BLaER1 (cell line): ENCODE measurements at regions not wholly inside any gene's neighbourhood (a gene's known extent, or its start where the extent isn't known, plus 50 kb on each side); places are given as distances from the start of the nearest gene placed in this dataset.

Experiments
- H3K27ac ChIP-seq: shearing (Covaris generic); formaldehyde crosslinking; 2 replicates; pipeline ENCODE4 v1.8.1; 2022
- H3K27me3 ChIP-seq: shearing (Covaris generic); formaldehyde crosslinking; 2 replicates; pipeline ENCODE4 v1.8.1; 2022
- H3K36me3 ChIP-seq: shearing (Covaris generic); formaldehyde crosslinking; 2 replicates; pipeline ENCODE4 v1.8.1; 2022
- H3K4me1 ChIP-seq: shearing (Covaris generic); formaldehyde crosslinking; 2 replicates; pipeline ENCODE4 v1.8.1; 2022
- H3K4me2 ChIP-seq: shearing (Covaris generic); formaldehyde crosslinking; 2 replicates; pipeline ENCODE4 v1.8.1; 2022
- H3K4me3 ChIP-seq: shearing (Covaris generic); formaldehyde crosslinking; 2 replicates; pipeline ENCODE4 v1.8.1; 2022
- H3K9ac ChIP-seq: shearing (Covaris generic); formaldehyde crosslinking; 2 replicates; pipeline ENCODE4 v1.8.1; 2022
- H3K9me3 ChIP-seq: shearing (Covaris generic); formaldehyde crosslinking; 2 replicates; pipeline ENCODE4 v1.8.1; 2022
- H4K20me1 ChIP-seq: shearing (Covaris generic); formaldehyde crosslinking; 2 replicates; pipeline ENCODE4 v1.8.1; 2022
- Cebpa-rat ChIP-seq: shearing (Covaris generic); IDR thresholded peaks from 2 replicates; pipeline ENCODE4 v1.8.1; 2022

- H4K20me1 ChIP-seq = no peaks in the 10 kb centered on the region
- H3K4me3 ChIP-seq = no peak overlapping the region
- H3K4me2 ChIP-seq = peak overlapping the region; percentile 67; the same call in 1 of the 2 replicates
- H3K9ac ChIP-seq = no peak overlapping the region
- peaks cover 69% of the 10 kb centered on the region for H3K4me1 ChIP-seq
- no peaks in the 10 kb centered on the region for H3K36me3 ChIP-seq
- H3K27me3 ChIP-seq = no peaks in the 10 kb centered on the region
- H3K27ac ChIP-seq = peak overlapping the region; percentile 74
- H3K9me3 ChIP-seq = peaks cover 20% of the 10 kb centered on the region
- TF ChIP-seq Cebpa-rat = no peak
Measured at GRCh38 chr18:8942909-8943545, 159.5 kb upstream of the NDUFV2 start.

GRCh38 chr18:8943900-8944870, 158.3 kb upstream of the NDUFV2 start:
- no peaks in the 10 kb centered on the region for H4K20me1 ChIP-seq
- peak overlapping the region; percentile 67 for H3K4me2 ChIP-seq
- peaks cover 69% of the 10 kb centered on the region for H3K4me1 ChIP-seq
- H3K27me3 ChIP-seq = no peaks in the 10 kb centered on the region
- peaks cover 20% of the 10 kb centered on the region for H3K9me3 ChIP-seq
- peak overlapping the region; percentile 16; the same call in 1 of the 2 replicates for H3K9ac ChIP-seq
- no peaks in the 10 kb centered on the region for H3K36me3 ChIP-seq
- no peak overlapping the region for H3K4me3 ChIP-seq
- peak overlapping the region; percentile 74 for H3K27ac ChIP-seq
- TF ChIP-seq Cebpa-rat = no peak

DNA sequence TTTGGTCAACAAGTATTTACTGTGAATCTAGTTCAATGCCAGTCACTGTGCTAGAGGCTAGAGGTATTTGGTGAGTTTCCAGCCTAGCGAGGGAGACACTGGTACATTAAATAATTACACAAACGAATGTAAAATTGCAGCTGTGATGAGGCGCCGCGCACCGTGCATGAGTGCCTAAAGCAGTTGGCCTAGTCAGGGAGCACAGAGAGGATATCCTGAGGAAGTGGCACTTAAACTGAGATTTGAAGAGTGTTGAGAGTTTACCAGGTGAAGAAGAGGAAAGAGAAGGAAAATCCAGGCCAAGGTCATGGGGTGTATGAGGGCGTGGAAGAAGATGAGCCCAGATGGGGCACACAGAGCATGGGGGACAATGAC, 157.6 kb upstream of the NDUFV2 start:
- Histone ChIP-seq H3K36me3 (no peaks in the 10 kb centered on the region), H3K27me3 (no peaks in the 10 kb centered on the region), H3K9me3 (peaks cover 20% of the 10 kb centered on the region), H3K27ac (peak overlapping the region; percentile 74), H3K4me1 (peaks cover 69% of the 10 kb centered on the region), H3K9ac (peak overlapping the region; percentile 16; the same call in 1 of the 2 replicates), H3K4me3 (no peak overlapping the region), H3K4me2 (peak overlapping the region; percentile 67), H4K20me1 (no peaks in the 10 kb centered on the region)
- TF ChIP-seq Cebpa-rat = no peak

DNA sequence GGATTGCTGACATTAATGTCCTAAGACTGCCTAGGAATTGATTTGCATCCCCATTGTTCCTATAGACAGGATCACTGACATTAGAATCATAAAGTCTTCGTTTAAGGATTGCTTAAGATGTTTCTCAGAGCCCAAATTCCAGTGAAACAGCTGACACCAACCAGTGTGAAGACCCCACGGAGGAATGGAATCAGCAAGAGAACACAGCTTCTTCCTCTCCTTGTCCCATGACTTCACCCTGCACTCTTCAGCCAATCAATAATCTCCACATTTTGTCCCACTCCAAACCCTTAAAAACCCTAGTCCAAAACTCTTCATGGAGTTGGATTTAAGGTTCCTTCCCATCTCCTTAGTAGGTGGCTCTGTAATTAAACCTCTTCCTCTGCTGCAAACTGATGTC, 157.0 kb upstream of the NDUFV2 start:
- peaks cover 20% of the 10 kb centered on the region for H3K9me3 ChIP-seq
- H3K36me3 ChIP-seq = no peaks in the 10 kb centered on the region
- peak overlapping the region; percentile 67 for H3K4me2 ChIP-seq
- H3K9ac ChIP-seq = no peak overlapping the region
- H3K4me1 ChIP-seq = peaks cover 74% of the 10 kb centered on the region
- no peak for TF ChIP-seq Cebpa-rat
- no peaks in the 10 kb centered on the region for H4K20me1 ChIP-seq
- H3K4me3 ChIP-seq = no peak overlapping the region
- H3K27me3 ChIP-seq = no peaks in the 10 kb centered on the region
- peak overlapping the region; percentile 74 for H3K27ac ChIP-seq

DNA sequence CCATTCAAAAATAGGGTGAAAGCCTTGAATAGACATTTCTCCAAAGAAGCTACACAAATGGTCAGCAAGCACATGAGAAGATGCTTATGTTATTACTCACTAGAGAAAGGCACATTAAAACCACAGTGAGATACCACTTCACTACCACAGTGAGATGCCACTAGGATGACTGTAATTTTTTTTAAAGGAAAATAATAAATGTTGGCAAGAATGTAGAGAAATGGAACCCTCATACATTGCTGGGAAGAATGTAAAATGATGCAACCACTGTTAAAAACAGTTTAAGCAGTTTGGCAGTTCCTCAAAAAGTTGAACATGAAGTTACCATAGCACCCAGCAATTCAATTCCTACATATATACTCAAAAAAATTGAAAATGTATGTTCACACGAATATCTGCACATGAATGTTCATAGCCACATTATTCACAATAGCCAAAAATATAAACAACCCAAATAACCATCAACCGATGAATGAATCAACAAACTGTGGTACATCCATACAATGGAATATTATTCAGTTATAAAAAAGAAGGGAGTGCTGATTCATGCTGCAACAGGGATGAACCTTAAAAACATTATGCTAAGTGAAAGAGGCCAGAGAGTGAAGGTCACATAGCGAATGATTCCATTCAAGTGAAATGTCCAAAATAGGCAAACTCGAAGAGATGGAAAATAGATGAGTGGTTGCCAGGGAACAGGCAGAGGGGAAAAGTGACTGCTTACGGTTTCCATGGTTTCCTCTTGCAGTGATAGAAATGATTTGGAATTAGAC, 156.2 kb upstream of the NDUFV2 start:
- H4K20me1 ChIP-seq = no peaks in the 10 kb centered on the region
- H3K27ac ChIP-seq = 0 out of 2 replicates have a peak overlapping the region, but pooled peaks have one; percentile 74
- H3K4me1 ChIP-seq = peaks cover 81% of the 10 kb centered on the region
- no peak overlapping the region for H3K4me3 ChIP-seq
- no peak for TF ChIP-seq Cebpa-rat
- no peaks in the 10 kb centered on the region for H3K27me3 ChIP-seq
- peaks cover 20% of the 10 kb centered on the region for H3K9me3 ChIP-seq
- no peaks in the 10 kb centered on the region for H3K36me3 ChIP-seq
- peak overlapping the region; percentile 67; the same call in 1 of the 2 replicates for H3K4me2 ChIP-seq
- no peak overlapping the region for H3K9ac ChIP-seq

GRCh38 chr18:8947566-8947965, 154.9 kb upstream of the NDUFV2 start:
- no peak overlapping the region for H3K4me3 ChIP-seq
- no peak for TF ChIP-seq Cebpa-rat
- peak overlapping the region; percentile 86 for H3K4me2 ChIP-seq
- H3K9ac ChIP-seq = no peak overlapping the region
- H3K9me3 ChIP-seq = peaks cover 20% of the 10 kb centered on the region
- H3K27ac ChIP-seq = peak overlapping the region; percentile 80; the same call in 1 of the 2 replicates
- no peaks in the 10 kb centered on the region for H4K20me1 ChIP-seq
- no peaks in the 10 kb centered on the region for H3K27me3 ChIP-seq
- no peaks in the 10 kb centered on the region for H3K36me3 ChIP-seq
- H3K4me1 ChIP-seq = peaks cover 94% of the 10 kb centered on the region

- Histone ChIP-seq H3K9ac (peak overlapping the region; percentile 71; the same call in 1 of the 2 replicates), H3K9me3 (peaks cover 21% of the 10 kb centered on the region), H4K20me1 (no peaks in the 10 kb centered on the region), H3K4me3 (no peak overlapping the region), H3K27me3 (no peaks in the 10 kb centered on the region), H3K4me1 (peaks cover 94% of the 10 kb centered on the region), H3K36me3 (0 out of 2 replicates have a peak, but pooled peaks cover 2% of the 10 kb centered on the region), H3K27ac (peak overlapping the region; percentile 80), H3K4me2 (peak overlapping the region; percentile 86)
- no peak for TF ChIP-seq Cebpa-rat
Measured at GRCh38 chr18:8948011-8948410, 154.5 kb upstream of the NDUFV2 start.

DNA sequence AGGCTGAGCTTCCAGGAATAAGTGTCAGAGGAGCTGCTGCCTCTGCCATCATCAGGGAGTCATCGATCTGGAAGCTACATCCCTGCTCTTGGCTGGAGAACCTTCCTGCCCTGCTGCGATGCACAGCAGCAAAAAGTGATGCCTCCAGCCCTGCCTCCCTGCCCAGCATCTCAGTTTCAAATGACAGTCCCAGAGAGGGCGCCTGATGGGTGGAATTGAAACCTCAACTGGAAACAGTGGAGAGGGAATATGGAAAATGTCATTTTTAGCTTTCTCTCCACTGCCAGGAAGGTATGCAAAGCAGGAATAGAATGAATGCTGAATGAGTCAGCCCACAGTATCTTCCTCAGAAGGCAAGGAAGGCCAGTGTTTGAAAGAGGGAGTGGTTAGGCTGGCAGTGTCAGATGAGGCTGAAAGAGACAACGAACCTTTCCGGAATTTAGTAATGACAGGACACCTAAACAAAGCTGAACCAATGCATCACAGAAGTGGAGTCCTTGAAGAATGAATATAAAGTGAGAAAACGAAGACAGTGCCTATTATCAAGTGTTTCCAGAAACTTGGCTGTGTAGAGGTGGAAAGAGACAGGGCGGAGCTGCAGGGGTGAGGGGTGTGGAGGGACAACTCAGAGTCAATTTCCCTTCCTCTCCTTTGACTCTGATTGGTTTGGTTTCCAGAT, 153.9 kb upstream of the NDUFV2 start:
- TF ChIP-seq Cebpa-rat = no peak
- H3K4me2 ChIP-seq = peak overlapping the region; percentile 86
- peak overlapping the region; percentile 71 for H3K9ac ChIP-seq
- H3K4me3 ChIP-seq = peak overlapping the region; percentile 51
- peak overlapping the region; percentile 80 for H3K27ac ChIP-seq
- peaks cover 24% of the 10 kb centered on the region for H3K9me3 ChIP-seq
- 0 out of 2 replicates have a peak, but pooled peaks cover 8% of the 10 kb centered on the region for H3K36me3 ChIP-seq
- no peaks in the 10 kb centered on the region for H3K27me3 ChIP-seq
- H4K20me1 ChIP-seq = no peaks in the 10 kb centered on the region
- peaks cover 91% of the 10 kb centered on the region for H3K4me1 ChIP-seq

- Histone ChIP-seq H3K4me1 (peaks cover 88% of the 10 kb centered on the region), H3K9ac (peak overlapping the region; percentile 71), H3K27ac (peak overlapping the region; percentile 80), H4K20me1 (no peaks in the 10 kb centered on the region), H3K27me3 (no peaks in the 10 kb centered on the region), H3K4me3 (peak overlapping the region; percentile 51), H3K36me3 (0 out of 2 replicates have a peak, but pooled peaks cover 8% of the 10 kb centered on the region), H3K9me3 (peaks cover 30% of the 10 kb centered on the region), H3K4me2 (peak overlapping the region; percentile 86)
- TF ChIP-seq Cebpa-rat = no peak
Measured at GRCh38 chr18:8949206-8949605, 153.3 kb upstream of the NDUFV2 start.
